GM21825 (cell line): ENCODE measurements at regions not wholly inside any gene's neighbourhood (a gene's known extent, or its start where the extent isn't known, plus 50 kb on each side); places are given as distances from the start of the nearest gene placed in this dataset.

Source experiments
- ATAC-seq: cut with Tn5 transposase; IDR thresholded peaks from one replicate; pipeline ENCODE4 v1.9.1; 2021; ENCODE audit warnings: mild to moderate bottlenecking, moderate library complexity; ENCODE audit not compliant: unreplicated experiment

GRCh38 chr11:31912808-31913207 is 101.7 kb upstream of the PAX6 start:
- ATAC-seq = no peak

- ATAC-seq = no peak
Observed at GRCh38 chr11:31910950-31911576, 99.9 kb upstream of the PAX6 start.

GRCh38 chr11:31903225-31904074 is 92.3 kb upstream of the PAX6 start:
- ATAC-seq = no peak

- ATAC-seq = no peak
Observed at GRCh38 chr11:31902706-31903105, 91.6 kb upstream of the PAX6 start.

- no peak for ATAC-seq
Observed at GRCh38 chr11:31895926-31896325, 84.8 kb upstream of the PAX6 start.

- ATAC-seq = no peak
Observed at GRCh38 chr11:31887180-31887579, 76.1 kb upstream of the PAX6 start.

- ATAC-seq = no peak
Observed at GRCh38 chr11:31884080-31884479, 73.0 kb upstream of the PAX6 start.

- ATAC-seq = no peak
Observed at GRCh38 chr11:31883435-31883834, 72.3 kb upstream of the PAX6 start.

GRCh38 chr11:31882951-31883392 is 71.8 kb upstream of the PAX6 start:
- ATAC-seq = no peak

GRCh38 chr11:31881825-31882224 is 70.7 kb upstream of the PAX6 start:
- ATAC-seq = no peak

GRCh38 chr11:31879681-31880080 is 68.6 kb upstream of the PAX6 start:
- ATAC-seq = no peak

- ATAC-seq = no peak
Observed at GRCh38 chr11:31877863-31878262, 66.7 kb upstream of the PAX6 start.

- ATAC-seq = no peak
Observed at GRCh38 chr11:31877083-31877482, 66.0 kb upstream of the PAX6 start.

- ATAC-seq = no peak
Observed at GRCh38 chr11:31875866-31876560, 64.9 kb upstream of the PAX6 start.

GRCh38 chr11:31874631-31875191 is 63.6 kb upstream of the PAX6 start:
- ATAC-seq = no peak

- ATAC-seq = no peak
Observed at GRCh38 chr11:31873124-31873523, 62.0 kb upstream of the PAX6 start.

- no peak for ATAC-seq
Observed at GRCh38 chr11:31872076-31872443, 60.9 kb upstream of the PAX6 start.

- no peak for ATAC-seq
Observed at GRCh38 chr11:31871310-31872075, 60.4 kb upstream of the PAX6 start.

- no peak for ATAC-seq
Observed at GRCh38 chr11:31870609-31871309, 59.6 kb upstream of the PAX6 start.

GRCh38 chr11:31869986-31870385 is 58.9 kb upstream of the PAX6 start:
- ATAC-seq = no peak
